NCI-H146 (cell line): ENCODE measurements at regions not wholly inside any gene's neighbourhood (a gene's known extent, or its start where the extent isn't known, plus 50 kb on each side); places are given as distances from the start of the nearest gene placed in this dataset.
"Not testable (repeated sequence)": the region's sequence is repeated elsewhere in the genome, so short reads cannot be mapped to it uniquely, and the experiment has no call there.

Source experiments
- DNase-seq: peaks from one replicate; lab custom pipeline; 2025; lab: John Stamatoyannopoulos, UW

DNA sequence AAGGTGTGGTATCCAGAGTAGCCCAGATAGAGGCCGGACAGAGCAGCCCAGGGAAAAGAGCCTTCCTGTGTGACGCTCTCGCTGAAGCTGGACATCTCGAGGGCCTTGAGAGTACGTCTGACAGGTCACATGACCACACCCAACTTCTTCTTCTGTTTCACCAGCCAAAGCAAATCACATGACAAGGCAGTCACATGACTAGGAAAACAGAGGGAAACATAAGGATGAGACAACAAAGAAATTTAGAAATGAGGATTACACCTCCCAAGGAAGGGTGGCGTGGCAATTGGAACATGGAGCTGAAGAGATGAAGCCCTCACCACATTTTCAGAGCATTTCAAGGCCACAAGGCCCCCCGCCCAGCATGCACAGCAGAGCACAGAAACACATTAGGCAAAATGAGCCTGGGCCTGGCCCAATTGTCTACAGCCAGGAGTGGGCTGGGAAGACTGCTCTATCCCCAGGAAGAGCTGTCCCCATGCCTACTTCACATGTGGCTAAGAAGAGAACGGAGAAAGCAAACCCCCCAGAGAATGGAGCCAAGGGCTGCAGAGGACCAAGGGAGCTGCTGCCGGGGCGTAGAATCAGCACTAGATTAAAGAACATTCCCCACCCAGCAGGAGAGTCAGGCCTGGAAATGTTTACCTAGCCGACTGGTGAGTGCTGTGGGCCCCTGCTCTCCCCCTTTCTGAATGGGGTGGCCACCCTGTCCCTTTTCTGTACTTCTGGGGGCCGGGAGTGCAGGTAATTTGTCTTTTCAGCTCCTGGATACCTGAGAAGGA lies 305.1 kb downstream of the NPHP4 start:
- DNase-seq, result no peak

DNA sequence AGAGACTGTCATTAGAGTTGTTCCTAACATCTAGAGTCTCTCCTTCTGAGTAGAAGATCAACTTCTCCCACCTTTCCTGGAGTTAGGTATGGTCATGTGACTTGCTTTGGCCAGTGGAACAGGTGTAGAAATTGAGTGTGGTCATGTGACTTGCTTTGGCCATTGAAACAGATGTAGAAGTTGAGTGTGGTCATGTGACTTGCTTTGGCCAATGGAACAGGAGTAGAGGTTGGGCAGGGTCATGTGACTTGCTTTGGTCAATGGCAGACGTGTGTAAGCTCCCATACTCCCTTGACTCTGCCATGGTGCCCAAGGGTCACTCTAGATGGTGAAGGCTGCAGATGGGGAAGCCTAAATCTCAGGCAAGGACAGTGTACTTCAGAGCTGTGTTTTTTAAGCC lies 306.0 kb downstream of the NPHP4 start:
- DNase-seq, result no peak

DNA sequence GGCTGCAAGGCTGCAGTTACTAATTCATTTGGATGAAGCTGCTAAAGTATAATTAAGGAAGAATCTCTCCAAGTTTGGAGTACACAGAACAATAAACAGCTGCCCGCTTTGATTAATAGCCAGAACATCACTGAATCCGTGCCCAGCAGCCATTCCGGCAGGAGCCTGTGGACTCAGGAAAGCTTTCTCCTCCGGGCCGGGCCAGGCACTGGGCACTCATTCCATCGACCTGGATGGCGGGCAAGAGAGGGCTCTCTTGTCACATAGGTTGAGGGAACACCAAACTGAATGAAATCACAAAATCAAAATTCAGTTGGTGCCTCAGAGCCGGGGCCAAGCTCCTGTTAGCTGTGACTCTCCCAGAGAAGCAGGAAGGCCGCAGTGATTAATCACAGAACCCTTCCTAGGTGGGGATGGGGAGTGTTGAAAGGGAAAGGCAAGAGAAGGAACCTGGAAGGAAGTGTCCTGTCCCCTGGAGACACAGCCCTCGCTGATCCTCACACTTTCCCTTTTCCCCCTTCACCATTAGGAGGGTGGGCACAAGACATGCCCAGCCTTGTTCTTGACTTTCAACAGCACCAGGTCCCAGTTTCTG lies 306.7 kb downstream of the NPHP4 start:
- DNase-seq, result no peak

DNA sequence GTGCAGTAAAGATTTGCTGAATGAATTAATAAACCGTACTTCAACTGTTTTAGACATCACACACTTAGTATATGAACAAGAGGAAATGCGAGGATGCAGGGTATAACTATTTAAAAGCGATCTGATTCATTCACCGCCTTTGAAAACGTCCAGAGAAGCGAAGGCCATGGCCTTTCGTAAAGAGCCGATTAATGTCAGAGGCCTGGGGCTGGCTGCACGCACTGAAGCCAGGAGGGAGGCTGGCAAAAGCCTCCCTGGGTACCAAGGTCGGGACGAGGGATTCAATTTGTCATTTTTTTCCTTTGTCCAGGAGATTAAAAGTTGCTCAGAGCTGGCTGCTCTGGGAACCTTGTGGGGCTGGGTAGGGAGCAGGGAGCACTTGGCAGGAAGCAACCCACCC lies 307.4 kb downstream of the NPHP4 start:
- no peak for DNase-seq

DNA sequence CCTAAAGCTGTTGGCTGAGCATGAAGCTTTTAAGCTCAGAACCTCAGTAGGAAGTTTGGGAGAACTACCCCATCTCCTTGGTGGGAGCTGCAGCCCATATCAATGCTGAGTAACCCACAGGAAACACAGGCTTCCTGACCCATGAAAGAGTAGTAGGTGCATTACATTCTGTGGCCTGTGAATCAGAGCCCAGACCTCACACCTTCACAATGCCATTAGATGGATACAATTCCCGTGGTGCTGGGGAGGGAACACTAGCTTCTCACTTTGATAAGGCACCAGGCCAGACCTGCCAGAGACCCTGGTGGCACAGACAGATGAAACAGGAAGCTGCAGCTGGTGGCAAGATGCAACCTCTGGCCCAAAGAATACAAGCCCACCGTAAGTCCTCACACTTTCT lies 308.8 kb downstream of the NPHP4 start:
- no peak for DNase-seq

DNA sequence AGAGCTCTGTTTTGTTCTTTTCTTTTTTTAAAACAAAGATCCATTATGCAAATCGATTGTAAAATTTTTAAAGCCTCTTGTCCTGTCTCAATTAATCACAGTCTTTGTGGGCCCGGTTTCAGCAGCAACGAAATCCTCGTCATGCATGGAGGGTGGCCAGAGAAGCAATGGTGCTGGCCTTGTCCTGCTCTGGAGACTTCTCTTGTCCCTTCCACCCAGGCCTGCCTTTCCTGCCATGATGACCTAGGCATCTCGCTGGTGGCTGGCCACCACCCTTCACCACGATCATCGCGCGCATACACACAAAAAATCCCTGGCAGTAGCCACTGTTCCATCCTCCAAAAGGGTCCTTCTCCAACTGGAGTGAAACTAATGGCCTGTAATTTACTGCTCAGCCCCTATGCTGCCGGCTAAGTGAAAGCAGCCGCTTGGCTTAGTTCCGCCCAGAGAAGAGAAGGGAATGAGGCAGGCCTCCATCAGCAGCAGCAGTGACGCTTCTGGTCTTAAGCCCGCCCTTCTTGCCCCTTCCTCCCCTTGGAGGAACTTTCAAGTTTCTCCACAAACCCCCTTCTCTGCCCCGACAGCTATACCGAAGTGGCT lies 309.5 kb downstream of the NPHP4 start:
- DNase-seq, result no peak

DNA sequence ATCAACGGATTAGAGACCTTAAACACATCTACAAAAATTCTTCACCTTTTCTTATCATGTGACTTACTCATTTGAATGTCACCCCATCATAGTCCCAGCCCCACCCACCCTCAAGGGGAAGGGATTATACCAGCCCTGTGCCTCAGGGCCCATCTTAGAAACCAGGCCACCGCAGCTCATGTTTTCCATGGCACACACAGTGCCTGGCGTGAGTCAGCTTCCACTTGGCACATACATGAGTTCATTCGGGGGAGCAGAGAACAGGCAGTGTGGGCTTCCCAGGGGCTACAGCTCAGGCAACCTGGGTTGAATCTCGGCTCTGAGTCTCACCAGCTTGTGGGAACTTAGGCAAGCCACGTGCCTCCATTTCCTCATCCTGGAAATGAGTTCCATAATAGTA lies 310.6 kb downstream of the NPHP4 start:
- no peak for DNase-seq

DNA sequence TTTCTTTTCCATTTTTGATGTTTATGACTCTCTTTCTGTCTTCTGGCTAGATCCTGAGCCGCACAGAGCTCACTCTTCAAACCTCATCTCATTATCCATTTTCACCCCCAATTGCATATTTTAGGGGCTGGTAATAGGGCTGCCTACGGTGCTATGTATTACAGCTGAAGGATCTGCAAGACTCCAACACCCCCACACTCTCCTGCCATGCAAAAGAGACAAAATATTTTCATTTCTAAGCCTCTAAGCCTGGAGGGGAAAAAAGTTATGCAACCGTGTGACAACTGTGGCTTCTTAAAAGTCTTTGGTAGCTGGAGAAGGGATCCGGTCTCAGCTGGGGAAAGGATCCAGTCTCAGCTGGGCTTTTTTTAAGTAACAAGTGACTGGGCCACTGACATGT lies 311.6 kb downstream of the NPHP4 start:
- DNase-seq, result no peak

DNA sequence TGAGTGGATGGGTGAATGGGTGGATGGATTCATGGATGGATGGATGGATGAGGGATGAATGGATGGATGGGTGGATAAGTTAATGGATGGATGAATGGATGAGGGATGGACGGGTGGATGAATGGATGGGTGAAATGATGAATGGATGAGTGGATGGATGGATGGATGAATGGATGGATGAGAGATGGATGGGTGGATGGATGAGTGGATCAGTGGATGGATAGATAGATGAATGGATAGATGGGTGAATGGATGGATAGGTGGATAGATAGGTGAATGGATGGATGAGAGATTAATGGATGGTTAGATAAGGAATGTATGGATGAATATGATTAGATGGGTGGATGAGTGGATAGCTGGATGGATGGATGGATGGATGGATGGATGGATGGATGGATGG lies 313.5 kb downstream of the NPHP4 start:
- DNase-seq, result no peak

DNA sequence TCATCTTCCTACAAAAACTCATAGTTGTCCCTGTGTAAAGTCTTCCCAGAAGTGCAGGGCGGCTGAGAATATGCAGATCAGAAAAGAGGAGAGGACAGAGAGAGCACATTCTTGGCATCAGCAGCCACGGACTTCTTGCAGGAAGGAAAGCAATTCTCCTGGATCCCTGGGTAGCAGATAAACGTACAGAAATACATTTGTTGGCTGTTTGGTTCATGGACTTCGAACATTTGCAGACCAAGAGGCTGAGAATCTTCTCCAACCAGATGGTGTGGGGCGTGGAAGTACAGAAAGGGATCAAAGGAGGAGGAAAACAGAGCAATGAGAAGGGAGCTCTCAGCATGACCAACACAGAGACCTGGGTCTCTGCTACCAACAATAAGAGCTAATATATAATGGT lies 319.9 kb downstream of the NPHP4 start:
- not testable (repeated sequence) for DNase-seq

DNA sequence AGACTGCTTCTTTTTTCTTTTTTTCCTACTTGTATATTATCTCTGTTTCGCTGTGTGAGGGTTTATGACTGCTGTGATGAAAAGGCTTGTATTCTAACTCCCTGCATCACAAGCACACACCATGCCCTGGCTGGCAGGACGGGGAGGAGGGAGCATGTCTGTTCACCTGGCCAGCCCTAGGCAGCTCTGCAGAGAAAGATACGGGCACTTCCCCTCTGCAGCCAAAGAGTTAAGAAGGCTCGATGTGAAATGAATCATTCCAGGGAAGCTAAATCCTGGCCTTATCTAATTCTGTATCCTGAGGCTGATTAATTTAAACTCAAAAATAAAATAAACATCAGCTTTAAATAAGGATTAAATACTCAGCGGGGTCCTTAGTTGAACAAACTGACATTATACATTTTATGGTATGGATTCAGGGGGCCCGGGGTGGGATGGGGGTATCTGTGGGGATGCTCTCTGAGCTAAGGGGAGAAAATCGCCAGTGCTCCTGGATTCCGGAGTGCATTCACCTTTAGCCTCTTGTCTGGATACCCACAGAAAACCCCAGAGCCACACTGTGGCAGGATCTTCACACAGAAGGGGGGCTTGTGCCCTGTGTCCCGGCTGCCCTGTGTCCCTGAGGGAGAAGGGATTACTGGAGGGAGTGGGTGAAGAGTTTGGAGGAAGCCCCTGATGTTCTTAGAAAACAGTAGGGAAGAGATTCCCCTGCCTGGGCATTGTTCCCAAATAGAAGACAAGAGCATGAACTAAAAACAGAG lies 321.5 kb downstream of the NPHP4 start:
- no peak for DNase-seq

DNA sequence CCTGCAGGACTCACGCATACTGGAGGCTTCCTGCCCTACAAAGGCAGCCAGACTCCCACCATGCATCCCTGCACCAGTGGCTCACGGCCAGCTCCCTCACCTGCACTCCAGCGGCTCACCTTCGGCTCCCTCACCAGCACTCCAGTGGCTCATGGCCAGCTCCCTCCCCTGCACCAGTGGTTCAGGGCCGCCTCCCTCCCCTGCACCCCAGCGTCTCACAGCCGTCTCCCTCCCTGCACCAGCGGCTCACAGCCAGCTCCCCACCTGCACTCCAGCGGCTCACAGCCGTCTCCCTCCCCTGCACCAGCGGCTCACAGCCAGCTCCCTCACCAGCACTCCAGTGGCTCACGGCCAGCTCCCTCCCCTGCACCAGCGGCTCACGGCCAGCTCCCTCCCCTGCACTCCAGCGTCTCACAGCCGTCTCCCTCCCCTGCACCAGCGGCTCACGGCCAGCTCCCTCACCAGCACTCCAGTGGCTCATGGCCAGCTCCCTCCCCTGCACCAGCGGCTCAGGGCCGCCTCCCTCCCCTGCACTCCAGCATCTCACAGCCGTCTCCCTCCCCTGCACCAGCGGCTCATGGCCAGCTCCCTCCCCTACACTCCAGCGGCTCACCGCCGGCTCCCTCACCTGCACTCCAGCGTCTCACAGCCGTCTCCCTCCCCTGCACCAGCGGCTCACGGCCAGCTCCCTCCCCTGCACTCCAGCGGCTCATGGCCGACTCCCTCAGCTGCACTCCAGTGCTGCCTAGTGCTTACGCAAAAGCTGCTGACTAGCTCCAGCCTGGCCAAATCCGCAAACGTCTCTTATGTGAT lies 324.5 kb downstream of the NPHP4 start:
- DNase-seq, result no peak

DNA sequence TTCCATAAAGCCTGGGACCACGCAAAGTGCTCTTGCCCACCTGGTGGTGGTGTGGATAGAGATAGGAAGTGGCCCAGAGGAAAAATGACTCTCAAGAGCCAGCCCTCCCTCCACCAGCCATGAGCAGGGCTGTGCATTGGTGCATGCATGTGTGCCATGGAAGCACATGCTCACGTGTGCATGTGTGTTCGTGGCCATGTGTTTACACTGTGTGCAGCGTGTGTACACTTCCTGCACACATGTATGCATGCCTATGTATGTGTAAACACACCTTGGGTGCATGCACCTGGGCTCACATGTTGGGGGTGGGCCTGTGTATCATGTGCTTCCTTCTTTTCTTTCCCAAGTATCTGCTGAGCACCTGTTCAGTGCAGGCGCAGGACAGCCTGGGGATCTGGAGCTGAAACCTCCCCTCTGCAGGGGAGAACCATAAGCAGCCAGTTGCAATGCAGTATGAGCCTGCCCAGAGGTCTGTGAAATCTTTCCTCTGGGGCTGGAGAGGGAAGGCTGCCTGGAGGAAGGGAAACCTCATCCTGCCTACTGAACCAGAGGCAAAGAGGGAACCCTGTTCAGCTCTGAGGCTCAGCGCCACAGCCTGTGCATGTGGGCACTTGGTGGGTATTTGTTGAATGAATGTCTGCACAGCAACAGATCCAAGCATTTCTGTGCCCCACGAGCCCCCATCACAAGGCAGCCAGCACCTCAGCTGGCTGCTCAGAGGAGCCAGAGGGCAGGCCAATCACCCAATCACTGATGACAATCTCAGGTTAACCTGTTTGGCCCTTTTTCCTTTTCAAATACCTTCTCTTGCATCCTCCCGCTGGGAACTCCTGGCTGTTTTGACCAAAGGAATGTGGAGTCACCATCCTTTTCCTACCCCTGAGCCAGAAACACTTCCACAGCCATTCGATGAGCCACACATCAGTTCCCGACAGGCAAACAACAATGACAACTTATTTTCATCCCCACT lies 327.0 kb downstream of the NPHP4 start:
- DNase-seq, result no peak

DNA sequence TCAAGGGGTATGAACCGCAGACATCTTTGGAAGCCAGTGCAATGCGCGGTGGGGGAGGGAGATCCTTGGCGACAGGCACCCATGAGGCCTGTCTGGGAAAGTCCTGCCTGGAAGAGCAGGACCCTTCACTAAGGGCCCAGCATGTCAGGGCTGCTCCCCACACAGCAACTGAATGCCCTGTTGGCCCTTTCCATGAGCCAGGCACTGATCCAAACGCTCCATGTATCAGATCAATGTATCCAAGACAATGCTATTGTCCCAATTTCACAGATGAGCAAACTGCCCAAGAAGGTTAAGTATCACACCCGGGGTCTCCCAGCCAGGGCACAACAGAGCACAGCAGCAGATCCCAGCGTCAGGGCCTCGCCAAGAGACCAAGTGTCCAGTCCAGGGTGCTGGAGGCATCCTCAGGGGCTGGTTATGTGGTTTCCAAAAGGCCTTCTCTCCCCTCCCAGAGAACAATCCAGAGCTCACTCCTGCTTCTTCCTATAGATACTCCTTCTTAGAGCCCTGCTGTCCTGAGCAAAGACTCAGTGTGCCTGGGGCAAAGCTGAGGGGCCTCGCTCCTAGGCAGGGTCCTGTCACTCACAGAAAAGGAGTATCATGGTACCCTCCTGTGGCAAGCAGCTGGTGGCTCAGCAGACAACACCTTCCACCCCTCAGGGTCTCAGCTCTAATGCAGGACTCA lies 328.0 kb downstream of the NPHP4 start:
- DNase-seq, result no peak

DNA sequence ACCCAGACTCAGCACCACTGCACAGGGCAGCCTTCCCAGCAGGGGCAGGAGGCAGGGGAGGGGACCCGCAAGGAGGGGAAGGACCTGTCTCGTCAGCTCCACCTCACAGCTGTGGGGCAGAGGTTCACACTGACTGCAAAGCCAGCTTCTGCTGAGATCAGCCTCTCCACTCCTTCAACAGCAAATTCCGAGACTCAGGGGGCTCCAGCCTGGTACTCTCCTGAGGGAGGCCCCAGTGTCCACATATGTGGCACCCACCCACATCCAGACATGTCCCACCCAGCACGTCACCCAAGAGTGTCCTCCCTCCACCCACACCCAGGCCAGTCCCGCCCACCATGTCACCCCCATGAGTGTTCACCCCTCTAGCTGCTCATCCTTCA lies 329.5 kb downstream of the NPHP4 start:
- DNase-seq, result no peak

DNA sequence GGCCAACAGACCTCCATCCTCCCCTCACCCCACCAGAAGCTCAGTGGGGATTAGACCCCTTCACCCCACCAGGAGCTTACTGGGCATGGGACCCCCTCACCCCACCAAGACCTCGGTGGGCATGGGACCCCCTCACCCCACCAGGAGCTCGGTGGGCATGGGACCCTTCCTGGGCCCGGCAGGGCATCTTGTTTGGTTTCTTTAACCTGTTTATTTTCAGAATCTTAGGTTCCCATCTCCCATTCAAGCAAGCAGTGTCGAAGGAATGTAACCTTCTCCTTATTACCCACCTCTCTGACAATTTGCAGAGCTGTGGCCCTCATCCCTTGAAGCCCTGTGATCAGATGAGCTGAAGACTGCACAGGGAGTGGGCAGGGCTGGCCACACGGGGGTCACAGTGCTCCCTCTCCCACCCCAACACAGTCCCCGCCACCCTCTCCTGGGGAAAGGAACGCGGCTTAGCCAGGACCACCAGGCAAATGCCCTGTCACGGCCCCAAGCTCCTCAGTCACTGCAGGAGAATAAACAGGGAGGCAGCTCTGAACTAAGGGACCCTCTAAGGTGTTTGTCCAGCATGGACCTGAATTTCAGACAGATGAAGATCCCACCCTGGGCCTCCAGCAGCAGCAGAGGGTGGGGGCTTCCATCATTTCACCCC lies 330.0 kb downstream of the NPHP4 start:
- DNase-seq, result no peak

DNA sequence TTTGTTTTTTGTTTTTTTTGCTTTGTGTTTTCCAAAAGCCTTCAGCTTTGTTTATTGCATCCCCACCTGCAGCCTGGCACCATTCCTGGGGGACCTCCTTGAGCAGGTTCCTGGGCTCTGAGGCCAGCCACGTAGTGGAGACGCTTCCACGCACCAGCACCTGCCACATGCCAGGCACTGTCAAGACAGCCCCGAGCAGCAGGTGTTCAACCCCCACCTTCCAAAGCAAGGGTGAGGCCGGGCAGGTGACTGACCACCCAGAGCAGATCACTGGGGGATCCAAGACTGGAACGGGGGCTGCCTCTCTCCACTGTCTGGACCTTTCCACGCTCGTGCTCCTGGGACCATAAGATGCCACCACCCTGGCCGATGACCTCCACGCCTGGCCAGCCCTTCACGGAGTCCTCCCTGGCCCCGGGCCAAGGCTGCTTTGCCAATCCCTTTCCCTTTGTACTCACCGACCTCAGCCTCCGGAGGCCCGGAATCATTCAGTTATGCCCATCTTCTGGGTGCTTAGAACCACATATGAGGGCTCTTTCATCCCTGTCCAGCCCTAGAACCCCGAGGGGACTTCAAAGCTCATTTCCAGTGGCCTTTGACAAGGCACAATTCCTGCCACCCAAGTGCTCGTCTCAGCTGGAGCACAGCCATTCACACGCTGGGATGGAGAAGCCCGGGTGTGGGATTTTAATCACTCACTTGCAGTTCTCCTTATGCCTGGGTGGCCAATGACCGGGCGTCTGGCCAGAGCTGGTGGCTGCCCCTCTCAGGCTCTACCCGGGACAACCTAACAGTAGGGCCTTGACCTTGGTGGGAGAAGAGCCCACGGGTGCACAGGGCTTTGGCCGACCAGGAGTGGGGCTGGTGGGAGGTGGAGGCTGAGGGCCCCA lies 330.8 kb downstream of the NPHP4 start:
- DNase-seq, result no peak

DNA sequence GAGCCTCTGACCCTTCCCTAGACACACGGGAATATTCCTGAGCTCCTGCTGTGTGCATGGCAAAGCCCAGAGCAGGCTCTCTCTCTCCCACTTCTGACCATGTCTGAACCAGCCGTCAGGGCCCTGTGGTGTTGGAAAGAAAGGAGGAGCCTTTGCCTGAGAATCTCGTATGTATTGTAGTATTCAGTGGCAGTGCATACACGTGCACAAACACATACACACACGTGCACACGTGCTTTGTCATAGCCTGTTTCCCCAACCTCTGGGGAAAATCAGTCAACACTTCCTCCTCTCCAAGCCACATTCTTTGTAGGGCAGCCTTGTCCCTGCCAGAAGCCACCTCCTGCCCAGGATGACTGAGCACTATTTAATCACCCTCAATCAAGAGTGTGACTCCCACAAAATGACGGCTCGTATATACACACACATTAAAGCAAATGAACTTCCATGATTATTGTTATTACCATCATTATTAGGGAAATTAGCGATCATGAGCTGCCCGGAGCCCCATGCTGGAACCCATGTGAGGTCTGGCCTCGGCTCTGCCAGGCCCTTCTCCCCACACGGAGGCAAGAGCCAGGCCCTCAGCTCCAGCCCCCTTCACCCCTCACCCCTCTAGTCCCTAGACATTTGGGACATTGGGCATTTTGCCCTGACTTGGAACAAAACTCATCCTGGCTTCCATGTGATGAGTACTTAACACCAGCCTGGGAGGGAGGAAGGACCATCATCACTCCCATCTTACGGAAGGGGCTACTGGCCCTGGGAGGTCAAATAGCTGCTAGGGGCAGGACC lies 331.9 kb downstream of the NPHP4 start:
- DNase-seq, result no peak
